Kidney tubule cell (primary cell): ENCODE measurements at regions not wholly inside any gene's neighbourhood (a gene's known extent, or its start where the extent isn't known, plus 50 kb on each side); places are given as distances from the start of the nearest gene placed in this dataset.

ENCODE experiments used
- DNase-seq: peaks from one replicate; pipeline ENCODE4 v3.0.0-alpha.2; 2018; ENCODE audit warnings: low spot score

GRCh38 chr11:134555510-134555909 lies 143.5 kb upstream of the B3GAT1 start:
- no peak for DNase-seq

GRCh38 chr11:134554861-134555260 lies 142.8 kb upstream of the B3GAT1 start:
- no peak for DNase-seq

GRCh38 chr11:134554106-134554505 lies 142.1 kb upstream of the B3GAT1 start:
- DNase-seq, result no peak

GRCh38 chr11:134552749-134553148 lies 140.7 kb upstream of the B3GAT1 start:
- DNase-seq, result no peak

GRCh38 chr11:134545521-134545920 lies 133.5 kb upstream of the B3GAT1 start:
- no peak for DNase-seq

- no peak for DNase-seq
These were observed 132.2 kb upstream of the B3GAT1 start for GRCh38 chr11:134544095-134544815.

- DNase-seq, result no peak
These were observed 131.6 kb upstream of the B3GAT1 start for GRCh38 chr11:134543645-134544044.

- no peak for DNase-seq
These were observed 131.2 kb upstream of the B3GAT1 start for GRCh38 chr11:134543241-134543640.

GRCh38 chr11:134542401-134543165 lies 130.5 kb upstream of the B3GAT1 start:
- DNase-seq, result no peak

- DNase-seq, result no peak
These were observed 129.9 kb upstream of the B3GAT1 start for GRCh38 chr11:134541951-134542350.

GRCh38 chr11:134541355-134541754 lies 129.3 kb upstream of the B3GAT1 start:
- no peak for DNase-seq

- DNase-seq, result no peak
These were observed 127.2 kb upstream of the B3GAT1 start for GRCh38 chr11:134539285-134539684.

- DNase-seq, result no peak
These were observed 126.7 kb upstream of the B3GAT1 start for GRCh38 chr11:134538742-134539141.

- no peak for DNase-seq
These were observed 125.9 kb upstream of the B3GAT1 start for GRCh38 chr11:134537941-134538340.

- no peak for DNase-seq
These were observed 125.3 kb upstream of the B3GAT1 start for GRCh38 chr11:134537296-134537695.

- DNase-seq, result no peak
These were observed 124.6 kb upstream of the B3GAT1 start for GRCh38 chr11:134536677-134537076.

- no peak for DNase-seq
These were observed 124.2 kb upstream of the B3GAT1 start for GRCh38 chr11:134536219-134536618.

- DNase-seq, result no peak
These were observed 123.3 kb upstream of the B3GAT1 start for GRCh38 chr11:134535029-134536025.

GRCh38 chr11:134533511-134533910 lies 121.5 kb upstream of the B3GAT1 start:
- no peak for DNase-seq

GRCh38 chr11:134532921-134533421 lies 120.9 kb upstream of the B3GAT1 start:
- no peak for DNase-seq

GRCh38 chr11:134532131-134532920 lies 120.3 kb upstream of the B3GAT1 start:
- no peak for DNase-seq
